OCI-LY1 (cell line): ENCODE measurements at regions not wholly inside any gene's neighbourhood (a gene's known extent, or its start where the extent isn't known, plus 50 kb on each side); places are given as distances from the start of the nearest gene placed in this dataset.

Experiments
- H2AFZ ChIP-seq: fragments of 200-600 bp; sonication (generic), shearing (Covaris generic); 2 replicates; pipeline ENCODE4 v1.6.0; 2014; ENCODE audit warnings: antibody characterized with exemption, mild to moderate bottlenecking, low read length
- H3F3A ChIP-seq: fragments of 200-600 bp; sonication (generic), shearing (Covaris generic); 2 replicates; pipeline ENCODE4 v1.6.0; 2014; ENCODE audit warnings: mild to moderate bottlenecking, antibody characterized with exemption, low read length, moderate library complexity; ENCODE audit not compliant: insufficient read depth
- H3K27ac ChIP-seq: fragments of 200-600 bp; sonication (generic); 2 replicates; pipeline ENCODE4 v1.5.1; 2014; ENCODE audit warnings: low read length, mixed run types, mild to moderate bottlenecking, low read depth; ENCODE audit not compliant: poor library complexity, severe bottlenecking
- H3K27me3 ChIP-seq: fragments of 200-600 bp; sonication (generic); 2 replicates; pipeline ENCODE4 v1.6.0; 2014; ENCODE audit warnings: antibody characterized with exemption, mild to moderate bottlenecking, low read length, moderate library complexity; ENCODE audit not compliant: insufficient read depth
- H3K36me3 ChIP-seq: fragments of 200-600 bp; sonication (generic); 2 replicates; pipeline ENCODE4 v1.6.1; 2014; ENCODE audit warnings: mild to moderate bottlenecking, antibody characterized with exemption, low read length, moderate library complexity, mixed read lengths; ENCODE audit not compliant: insufficient read depth
- H3K4me1 ChIP-seq: fragments of 200-600 bp; sonication (generic); 2 replicates; pipeline ENCODE4 v1.5.1; 2014; ENCODE audit warnings: mild to moderate bottlenecking, low read length, moderate library complexity; ENCODE audit not compliant: insufficient read depth, severe bottlenecking
- H3K4me2 ChIP-seq: fragments of 200-600 bp; sonication (generic), shearing (Covaris generic); 2 replicates; pipeline ENCODE4 v1.6.1; 2014; ENCODE audit warnings: low read length
- H3K4me3 ChIP-seq: fragments of 200-600 bp; sonication (generic); 2 replicates; pipeline ENCODE4 v1.5.1; 2014; ENCODE audit warnings: low read length, low read depth, mild to moderate bottlenecking, mixed read lengths; ENCODE audit not compliant: poor library complexity, severe bottlenecking
- H3K79me2 ChIP-seq: fragments of 200-600 bp; shearing (Covaris generic); 2 replicates; pipeline ENCODE4 v1.6.1; 2016; ENCODE audit warnings: mixed run types, low read length, mixed read lengths; ENCODE audit not compliant: insufficient read depth
- H3K9ac ChIP-seq: fragments of 200-600 bp; sonication (generic), shearing (Covaris generic); 2 replicates; pipeline ENCODE4 v1.6.1; 2014; ENCODE audit warnings: mild to moderate bottlenecking, low read length, mixed read lengths
- H3K9me2 ChIP-seq: fragments of 200-600 bp; sonication (generic), shearing (Covaris generic); 2 replicates; pipeline ENCODE4 v1.6.1; 2014; ENCODE audit warnings: low read depth, mild to moderate bottlenecking, low read length, mixed read lengths
- H3K9me3 ChIP-seq: fragments of 200-600 bp; shearing (Covaris generic); 2 replicates; pipeline ENCODE4 v1.6.1; 2014; ENCODE audit warnings: low read length, mixed read lengths
- H4K20me1 ChIP-seq: fragments of 200-600 bp; sonication (generic), shearing (Covaris generic); 2 replicates; pipeline ENCODE4 v1.6.0; 2016; ENCODE audit warnings: mild to moderate bottlenecking, low read length; ENCODE audit not compliant: insufficient read depth
- EZH2 ChIP-seq: fragments of 200-600 bp; sonication (generic), shearing (Covaris generic); IDR thresholded peaks from 2 replicates; pipeline ENCODE4 v1.8.0; 2017; ENCODE audit warnings: borderline replicate concordance, mixed run types, mild to moderate bottlenecking, antibody characterized with exemption, low read length, moderate library complexity, mixed read lengths
- TF ChIP-seq, protein P1 (sequence below): fragments of 200-600 bp; sonication (generic), shearing (Covaris generic); IDR thresholded peaks from 2 replicates; pipeline ENCODE4 v1.5.1; 2017; ENCODE audit warnings: mild to moderate bottlenecking, antibody characterized with exemption, low read length, moderate library complexity, mixed read lengths

DNA sequence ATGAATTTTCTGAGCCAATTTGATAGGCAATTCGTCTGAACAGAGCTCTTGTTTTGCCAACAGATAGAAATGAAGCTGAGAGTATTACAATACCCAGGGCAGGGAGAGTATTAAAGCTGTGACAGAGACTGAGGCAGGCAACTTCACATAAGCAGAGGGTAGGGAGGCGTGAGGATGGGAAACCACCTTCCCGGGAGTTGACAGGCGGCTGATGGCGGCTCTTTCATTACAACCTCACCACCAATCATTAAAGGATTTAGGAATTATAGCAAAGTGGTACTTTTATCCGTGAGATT lies 73.3 kb downstream of the CD83 start:
- H3K4me3 ChIP-seq: no peak overlapping the region
- H3K79me2 ChIP-seq: no peaks in the 10 kb centered on the region
- H3K9ac ChIP-seq: no peak overlapping the region
- no peaks in the 10 kb centered on the region for H3K36me3 ChIP-seq
- no peaks in the 10 kb centered on the region for H3K9me3 ChIP-seq
- TF ChIP-seq EZH2: no peak
- TF ChIP-seq, protein P1, sequence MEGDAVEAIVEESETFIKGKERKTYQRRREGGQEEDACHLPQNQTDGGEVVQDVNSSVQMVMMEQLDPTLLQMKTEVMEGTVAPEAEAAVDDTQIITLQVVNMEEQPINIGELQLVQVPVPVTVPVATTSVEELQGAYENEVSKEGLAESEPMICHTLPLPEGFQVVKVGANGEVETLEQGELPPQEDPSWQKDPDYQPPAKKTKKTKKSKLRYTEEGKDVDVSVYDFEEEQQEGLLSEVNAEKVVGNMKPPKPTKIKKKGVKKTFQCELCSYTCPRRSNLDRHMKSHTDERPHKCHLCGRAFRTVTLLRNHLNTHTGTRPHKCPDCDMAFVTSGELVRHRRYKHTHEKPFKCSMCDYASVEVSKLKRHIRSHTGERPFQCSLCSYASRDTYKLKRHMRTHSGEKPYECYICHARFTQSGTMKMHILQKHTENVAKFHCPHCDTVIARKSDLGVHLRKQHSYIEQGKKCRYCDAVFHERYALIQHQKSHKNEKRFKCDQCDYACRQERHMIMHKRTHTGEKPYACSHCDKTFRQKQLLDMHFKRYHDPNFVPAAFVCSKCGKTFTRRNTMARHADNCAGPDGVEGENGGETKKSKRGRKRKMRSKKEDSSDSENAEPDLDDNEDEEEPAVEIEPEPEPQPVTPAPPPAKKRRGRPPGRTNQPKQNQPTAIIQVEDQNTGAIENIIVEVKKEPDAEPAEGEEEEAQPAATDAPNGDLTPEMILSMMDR: no peak
- H3K27me3 ChIP-seq: no peaks in the 10 kb centered on the region
- H3F3A ChIP-seq: no peaks in the 10 kb centered on the region
- no peaks in the 10 kb centered on the region for H4K20me1 ChIP-seq
- no peaks in the 10 kb centered on the region for H3K4me1 ChIP-seq
- no peak overlapping the region for H3K27ac ChIP-seq
- no peak overlapping the region for H3K4me2 ChIP-seq
- H2AFZ ChIP-seq: no peak overlapping the region
- H3K9me2 ChIP-seq: no peaks in the 10 kb centered on the region

DNA sequence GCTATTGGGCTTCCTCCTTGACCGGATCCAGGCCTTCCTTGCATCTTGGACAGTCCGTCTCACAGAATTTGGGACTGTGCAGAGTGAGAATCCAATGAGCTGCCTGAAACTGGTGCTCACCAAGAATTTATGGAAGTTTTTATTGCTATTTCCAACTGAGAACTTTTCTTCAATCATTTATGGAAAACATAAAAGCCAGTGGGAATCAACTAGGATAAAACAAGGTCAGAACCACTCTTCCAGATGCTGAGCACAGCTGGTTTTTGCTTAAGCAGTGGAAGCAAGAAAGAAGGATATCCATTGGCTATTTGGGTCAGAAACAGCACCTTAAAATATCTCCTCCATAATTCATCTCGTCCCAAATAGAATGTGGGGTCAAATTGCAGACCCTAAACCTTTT lies 74.2 kb downstream of the CD83 start:
- H3K27ac ChIP-seq: no peak overlapping the region
- no peaks in the 10 kb centered on the region for H3K79me2 ChIP-seq
- no peak overlapping the region for H3K4me3 ChIP-seq
- no peaks in the 10 kb centered on the region for H3K9me2 ChIP-seq
- no peak overlapping the region for H2AFZ ChIP-seq
- no peaks in the 10 kb centered on the region for H3K4me1 ChIP-seq
- no peaks in the 10 kb centered on the region for H3K9me3 ChIP-seq
- no peak overlapping the region for H3K4me2 ChIP-seq
- TF ChIP-seq, protein P1: no peak
- no peak for TF ChIP-seq EZH2
- H4K20me1 ChIP-seq: no peaks in the 10 kb centered on the region
- no peak overlapping the region for H3K9ac ChIP-seq
- H3K36me3 ChIP-seq: no peaks in the 10 kb centered on the region
- no peaks in the 10 kb centered on the region for H3K27me3 ChIP-seq
- H3F3A ChIP-seq: no peaks in the 10 kb centered on the region

DNA sequence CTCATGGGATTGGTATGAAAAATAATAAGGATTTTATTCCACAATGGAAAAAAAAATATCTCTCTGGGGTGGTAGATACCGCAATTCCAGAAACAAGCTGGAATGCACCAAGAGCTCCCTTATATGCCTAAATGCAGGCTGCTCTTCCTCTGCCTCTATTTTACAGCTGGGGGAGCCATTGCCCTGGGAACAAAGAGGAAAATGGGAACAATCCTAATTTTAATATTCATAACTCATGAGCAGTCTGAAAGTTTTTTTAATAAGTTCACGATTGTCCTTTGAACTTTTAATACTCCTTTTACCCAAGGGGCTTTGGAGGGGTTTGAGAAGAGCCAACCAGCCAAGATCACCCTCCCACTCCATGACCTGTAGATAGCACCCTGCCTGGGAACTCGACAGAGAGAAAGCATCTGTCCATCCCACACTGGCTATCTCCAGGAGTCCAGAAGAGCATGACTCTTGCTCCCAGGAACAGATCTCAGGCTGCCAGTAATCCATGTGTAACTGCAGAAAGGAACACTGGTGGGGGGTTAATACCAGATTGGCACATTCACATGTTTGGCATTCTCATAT lies 74.7 kb downstream of the CD83 start:
- Histone ChIP-seq H3K9ac (no peak overlapping the region), H3K27ac (no peak overlapping the region), H3K4me3 (no peak overlapping the region), H4K20me1 (no peaks in the 10 kb centered on the region), H3K4me2 (no peak overlapping the region), H3K79me2 (no peaks in the 10 kb centered on the region), H2AFZ (no peak overlapping the region), H3K36me3 (no peaks in the 10 kb centered on the region), H3K9me3 (no peaks in the 10 kb centered on the region), H3K27me3 (no peaks in the 10 kb centered on the region), H3K4me1 (no peaks in the 10 kb centered on the region), H3F3A (no peaks in the 10 kb centered on the region), H3K9me2 (no peaks in the 10 kb centered on the region)
- no peak for TF ChIP-seq EZH2
- TF ChIP-seq, protein P1: no peak
